H9 (cell line): ENCODE measurements at regions not wholly inside any gene's neighbourhood (a gene's known extent, or its start where the extent isn't known, plus 50 kb on each side); places are given as distances from the start of the nearest gene placed in this dataset.

Experiments
- DNase-seq: peaks from one replicate; pipeline ENCODE4 v3.0.0-alpha.2; 2017
- H2AFZ ChIP-seq: one replicate; pipeline ENCODE4 v1.6.1; 2013; ENCODE audit warnings: mild to moderate bottlenecking, low read length, control low read depth, moderate library complexity
- H2AK5ac ChIP-seq: 2 replicates; pipeline ENCODE4 v1.6.1; 2013; ENCODE audit warnings: low read length, control low read depth, mixed read lengths; ENCODE audit not compliant: insufficient read length
- H2BK120ac ChIP-seq: one replicate; pipeline ENCODE4 v1.6.1; 2013; ENCODE audit warnings: low read depth, mild to moderate bottlenecking, low read length, control low read depth, inconsistent platforms; ENCODE audit not compliant: poor library complexity, severe bottlenecking
- H2BK12ac ChIP-seq: 2 replicates; pipeline ENCODE4 v1.6.1; 2013; ENCODE audit warnings: low read length, control low read depth, mixed read lengths, low read depth; ENCODE audit not compliant: insufficient read length
- H2BK15ac ChIP-seq: 2 replicates; pipeline ENCODE4 v1.6.1; 2013; ENCODE audit warnings: low read depth, low read length, control low read depth
- H2BK20ac ChIP-seq: one replicate; pipeline ENCODE4 v1.6.1; 2013; ENCODE audit warnings: low read depth, mild to moderate bottlenecking, low read length, control low read depth, inconsistent platforms; ENCODE audit not compliant: poor library complexity, severe bottlenecking
- H2BK5ac ChIP-seq: 2 replicates; pipeline ENCODE4 v1.6.1; 2013; ENCODE audit warnings: low read length, control low read depth, mixed read lengths; ENCODE audit not compliant: insufficient read length
- H3K14ac ChIP-seq: 2 replicates; pipeline ENCODE4 v1.6.1; 2013; ENCODE audit warnings: low read length, control low read depth; ENCODE audit not compliant: insufficient read depth
- H3K18ac ChIP-seq: 2 replicates; pipeline ENCODE4 v1.6.1; 2013; ENCODE audit warnings: low read depth, mild to moderate bottlenecking, mixed read lengths, low read length, control low read depth; ENCODE audit not compliant: insufficient read length
- H3K23ac ChIP-seq: 2 replicates; pipeline ENCODE4 v1.6.1; 2013; ENCODE audit warnings: low read length, control low read depth, mixed read lengths, low read depth; ENCODE audit not compliant: insufficient read length
- H3K23me2 ChIP-seq: 2 replicates; pipeline ENCODE4 v1.6.1; 2013; ENCODE audit warnings: low read depth, mild to moderate bottlenecking, mixed read lengths, low read length, control low read depth; ENCODE audit not compliant: insufficient read length, poor library complexity, severe bottlenecking
- H3K27ac ChIP-seq: 2 replicates; pipeline ENCODE4 v1.5.1; 2013; ENCODE audit warnings: low read length, control low read depth, mixed read lengths, low read depth; ENCODE audit not compliant: insufficient read length
- H3K27me3 ChIP-seq: 2 replicates; pipeline ENCODE4 v1.6.1; 2013; ENCODE audit warnings: low read length, control low read depth, inconsistent platforms; ENCODE audit not compliant: insufficient read depth
- H3K4ac ChIP-seq: 2 replicates; pipeline ENCODE4 v1.6.1; 2013; ENCODE audit warnings: low read depth, mild to moderate bottlenecking, control low read depth, inconsistent platforms, low read length, moderate library complexity
- H3K4me1 ChIP-seq: 2 replicates; pipeline ENCODE4 v1.6.1; 2013; ENCODE audit warnings: low read length, control low read depth, inconsistent platforms; ENCODE audit not compliant: insufficient read depth
- H3K4me2 ChIP-seq: 2 replicates; pipeline ENCODE4 v1.6.1; 2013; ENCODE audit warnings: low read length, control low read depth, mixed read lengths; ENCODE audit not compliant: insufficient read length, insufficient read depth
- H3K56ac ChIP-seq: 2 replicates; pipeline ENCODE4 v1.6.1; 2013; ENCODE audit warnings: low read depth, mild to moderate bottlenecking, mixed read lengths, low read length, control low read depth; ENCODE audit not compliant: insufficient read length
- H3K79me1 ChIP-seq: 2 replicates; pipeline ENCODE4 v1.6.1; 2013; ENCODE audit warnings: low read depth, mild to moderate bottlenecking, moderate library complexity, low read length, control low read depth, inconsistent platforms; ENCODE audit not compliant: insufficient read depth, poor library complexity, severe bottlenecking
- H3K79me2 ChIP-seq: 2 replicates; pipeline ENCODE4 v1.6.1; 2013; ENCODE audit warnings: low read length, control low read depth, inconsistent platforms; ENCODE audit not compliant: insufficient read depth
- H3K9ac ChIP-seq: 2 replicates; pipeline ENCODE4 v1.6.1; 2013; ENCODE audit warnings: low read length, control low read depth, mixed read lengths; ENCODE audit not compliant: insufficient read length; ENCODE audit errors: extremely low read depth
- H3K9me3 ChIP-seq: one replicate; pipeline ENCODE4 v1.6.1; 2013; ENCODE audit warnings: low read depth, low read length, inconsistent platforms; ENCODE audit not compliant: control insufficient read depth
- H3T11ph ChIP-seq: one replicate; pipeline ENCODE4 v1.6.1; 2013; ENCODE audit warnings: mild to moderate bottlenecking, low read length, control low read depth, inconsistent platforms
- H4K20me1 ChIP-seq: one replicate; pipeline ENCODE4 v1.6.1; 2013; ENCODE audit not compliant: control insufficient read depth, insufficient read length, insufficient read depth
- H4K5ac ChIP-seq: 2 replicates; pipeline ENCODE4 v1.6.1; 2013; ENCODE audit warnings: low read depth, mild to moderate bottlenecking, mixed read lengths, low read length, control low read depth; ENCODE audit not compliant: insufficient read length
- H4K8ac ChIP-seq: replicated peaks from 2 replicates; pipeline ENCODE4 v1.6.1; 2013; ENCODE audit warnings: low read length, control low read depth, mixed read lengths, low read depth; ENCODE audit not compliant: insufficient read length
- H4K91ac ChIP-seq: 2 replicates; pipeline ENCODE4 v1.6.1; 2013; ENCODE audit warnings: low read depth, mild to moderate bottlenecking, moderate library complexity, mixed read lengths, low read length, control low read depth; ENCODE audit not compliant: insufficient read length
- H3K27ac Mint-ChIP-seq, 3 experiments: 2 replicates in 2 of 3; 3 replicates in 1 of 3; pipeline ENCODE4 v1.8.0; 2020 to 2021; ENCODE audit warnings: mixed read lengths in 3 of 3, mild to moderate bottlenecking in 1 of 3, moderate library complexity in 1 of 3
- H3K27me3 Mint-ChIP-seq: 2 replicates; pipeline ENCODE4 v1.8.0; 2021; ENCODE audit warnings: low read depth, mild to moderate bottlenecking, moderate library complexity, mixed read lengths
- H3K36me3 Mint-ChIP-seq, 3 experiments: 2 replicates in 2 of 3; 3 replicates in 1 of 3; pipeline ENCODE4 v1.8.0; 2020 to 2021; ENCODE audit warnings: low read depth in 3 of 3, mixed read lengths in 3 of 3; ENCODE audit not compliant: insufficient read depth in 1 of 3
- H3K4me1 Mint-ChIP-seq, 2 experiments: 2 replicates each; pipeline ENCODE4 v1.8.0; 2020; ENCODE audit warnings: mixed read lengths in 2 of 2
- H3K4me3 Mint-ChIP-seq, 2 experiments: 2 replicates in 1 of 2; 3 replicates in 1 of 2; pipeline ENCODE4 v1.8.0; 2020 to 2021; ENCODE audit warnings: mild to moderate bottlenecking in 2 of 2, mixed read lengths in 2 of 2, moderate library complexity in 1 of 2
- H3K9me3 Mint-ChIP-seq, 2 experiments: 2 replicates in 1 of 2; 3 replicates in 1 of 2; pipeline ENCODE4 v1.8.0; 2020; ENCODE audit warnings: mild to moderate bottlenecking in 2 of 2, mixed read lengths in 2 of 2, moderate library complexity in 1 of 2
- CTCF ChIP-seq: fragments of 200-600 bp; sonication (generic); conservative IDR thresholded peaks from 3 replicates; pipeline ENCODE4 v1.8.0; 2021; ENCODE audit warnings: antibody characterized with exemption, mild to moderate bottlenecking
- WGBS: extraction: QIAGEN DNeasy Blood & Tissue Kit; methylation state at CpG from one replicate; pipeline ENCODE4 v1.1.7; 2013; ENCODE audit warnings: missing lambda C conversion rate, low lambda C conversion rate, mixed read lengths; ENCODE audit not compliant: insufficient read length; ENCODE audit errors: extremely low coverage; 5-methylcytosine and 5-hydroxymethylcytosine counted together

GRCh38 chr2:195308163-195308562, 348.9 kb upstream of the SLC39A10 start:
- 100% methylated on average over 1 of the region's 1 CpG for WGBS
- DNase-seq, result no peak

More at GRCh38 chr2:195308163-195308562, 348.9 kb upstream of the SLC39A10 start:
- H3K79me1 ChIP-seq, result no peaks in the 10 kb centered on the region
- Mint-ChIP-seq H3K27me3 (peaks cover 7% of the 10 kb centered on the region), H3K9me3 (no peaks in the 10 kb centered on the region), H3K27ac (no peak overlapping the region), H3K36me3 (no peaks in the 10 kb centered on the region), H3K4me1 (peaks cover 37 to 46% of the 10 kb centered on the region in 2 experiments), H3K4me3 (no peak overlapping the region)
- no peaks in the 10 kb centered on the region for H3K9me3 ChIP-seq
- H3K56ac ChIP-seq, result no peak overlapping the region
- H3T11ph ChIP-seq, result no peak overlapping the region
- H3K23me2 ChIP-seq, result no peaks in the 10 kb centered on the region
- H3K23ac ChIP-seq, result no peak overlapping the region
- H4K8ac ChIP-seq, result no peak overlapping the region
- H2AFZ ChIP-seq, result no peak overlapping the region
- no peak overlapping the region for H2BK5ac ChIP-seq
- H3K4me1 ChIP-seq, result peaks cover 2% of the 10 kb centered on the region; the same call in 1 of the 2 replicates
- peaks cover 2% of the 10 kb centered on the region; the same call in 1 of the 2 replicates for H3K27me3 ChIP-seq
- no peaks in the 10 kb centered on the region for H4K20me1 ChIP-seq
- no peak overlapping the region for H2AK5ac ChIP-seq
- no peaks in the 10 kb centered on the region for H3K79me2 ChIP-seq
- H3K4me2 ChIP-seq, result no peak overlapping the region
- no peak overlapping the region for H3K18ac ChIP-seq
- no peak overlapping the region for H2BK15ac ChIP-seq
- no peak overlapping the region for H3K14ac ChIP-seq
- no peak overlapping the region for H3K27ac ChIP-seq
- no peak overlapping the region for H4K5ac ChIP-seq
- H2BK120ac ChIP-seq, result no peak overlapping the region
- no peak overlapping the region for H2BK12ac ChIP-seq
- TF ChIP-seq CTCF, result no peak
- no peak overlapping the region for H2BK20ac ChIP-seq
- H4K91ac ChIP-seq, result no peak overlapping the region
- H3K4ac ChIP-seq, result no peak overlapping the region
- no peak overlapping the region for H3K9ac ChIP-seq
